ENCODE measurements at regions not wholly inside any gene's neighbourhood (a gene's known extent, or its start where the extent isn't known, plus 50 kb on each side); places are given as distances from the start of the nearest gene placed in this dataset.

DNA sequence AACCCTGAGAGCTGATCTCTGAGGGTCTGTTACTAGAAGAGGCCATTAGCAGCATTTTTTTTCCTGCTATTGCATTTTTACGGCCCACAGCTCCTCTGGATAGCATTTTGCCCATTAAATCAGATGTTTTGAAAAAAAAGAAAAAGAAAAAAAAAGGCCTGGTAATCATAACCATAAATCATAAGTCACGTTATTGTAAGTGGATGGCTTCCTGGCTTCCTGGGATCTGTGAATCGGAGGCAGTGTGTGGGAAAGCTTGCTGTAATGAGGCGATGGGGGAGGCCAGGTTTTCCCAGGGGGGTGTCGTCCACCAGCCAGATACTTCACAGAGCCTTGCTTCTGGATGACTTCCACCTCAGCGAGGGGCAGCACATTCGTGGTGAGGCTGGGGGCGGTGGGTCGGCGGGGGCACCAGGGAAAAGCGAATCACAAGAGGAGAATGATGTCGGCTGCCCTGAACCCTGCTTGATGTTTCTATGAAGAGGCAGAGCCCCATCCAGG, 106.5 kb upstream of the SYT13 start:
- Histone ChIP-seq H3K27ac (ENCODE audit: insufficient read depth, low read length) (no peak overlapping the region), H3K18ac (ENCODE audit: low read depth, low read length) (no peak overlapping the region), H2BK5ac (ENCODE audit: low read depth, low read length, poor library complexity, severe bottlenecking) (no peak overlapping the region), H2BK120ac (ENCODE audit: low read depth, low read length) (no peak overlapping the region), H2BK15ac (ENCODE audit: low read depth, low read length) (no peak overlapping the region), H3K4me3 (ENCODE audit: insufficient read depth, low read depth, low read length) (no peak overlapping the region), H4K20me1 (ENCODE audit: insufficient read depth, low read length) (no peaks in the 10 kb centered on the region), H3K56ac (ENCODE audit: extremely low read depth, insufficient read depth, low read length) (no peak overlapping the region), H3K9me3 (ENCODE audit: control insufficient read depth, insufficient read depth, low read length) (no peaks in the 10 kb centered on the region), H3K27me3 (ENCODE audit: control insufficient read depth, insufficient read depth, low read length) (peaks cover 12% of the 10 kb centered on the region), H2AFZ (replicated peaks; ENCODE audit: low read length, poor library complexity) (no peak overlapping the region), H3K23ac (ENCODE audit: low read depth, low read length) (no peak overlapping the region), H4K5ac (ENCODE audit: low read depth, low read length) (no peak overlapping the region), H4K91ac (ENCODE audit: insufficient read depth, low read depth, low read length) (no peak overlapping the region), H3K9me1 (ENCODE audit: insufficient read depth, low read length) (no peaks in the 10 kb centered on the region), H3K79me1 (ENCODE audit: low read depth in 1 of 2, low read length in 2 of 2) (no peaks in the 10 kb centered on the region), H3K4me2 (ENCODE audit: low read depth, low read length) (no peak overlapping the region), H3K4me1 (ENCODE audit: control insufficient read depth, insufficient read depth, low read length) (no peaks in the 10 kb centered on the region), H2AK5ac (ENCODE audit: low read depth, low read length) (no peak overlapping the region), H3K9ac (ENCODE audit: low read depth, low read length) (no peak overlapping the region), H2BK20ac (ENCODE audit: low read depth, low read length) (no peak overlapping the region), H4K8ac (ENCODE audit: low read depth in 2 of 2, low read length in 2 of 2) (no peak overlapping the region), H3K14ac (replicated peaks; ENCODE audit: low read depth, low read length) (no peak overlapping the region), H2AK9ac (replicated peaks; ENCODE audit: low read depth, low read length, poor library complexity) (no peak overlapping the region), H3K36me3 (ENCODE audit: control insufficient read depth, insufficient read depth, low read length) (no peaks in the 10 kb centered on the region), H3K4ac (ENCODE audit: low read depth, low read length) (no peak overlapping the region)
- 8% methylated on average over 2 of the region's 12 CpGs; no CpG with 5 or more reads in 1 of the 2 experiments for WGBS, 2 experiments (ENCODE audit: extremely low coverage in 2 of 2, insufficient read length in 1 of 2)
- ChIA-PET CTCF (no interaction called here), POLR2A (ENCODE audit: unreplicated experiment) (interaction anchor here (0.7 kb wide), 1 partner anchor 267 kb away, joined by 5 read pairs; no protein-coding TSS in a partner anchor)
- TF ChIP-seq MAZ (IDR thresholded peaks at IDR 0.05; ENCODE audit: borderline replicate concordance, low read depth, low read length) (no peak), MAFK (IDR thresholded peaks at IDR 0.05; ENCODE audit: low read depth, low read length) (no peak), MXI1 (IDR thresholded peaks at IDR 0.05; ENCODE audit: borderline replicate concordance, low read depth, low read length) (no peak), RFX5 (IDR thresholded peaks at IDR 0.05; ENCODE audit: low read depth, low read length) (no peak), FOS (IDR thresholded peaks at IDR 0.05; ENCODE audit: low read depth, low read length) (no peak), CEBPB (IDR thresholded peaks at IDR 0.05; ENCODE audit: low read depth, low read length) (no peak), BHLHE40 (IDR thresholded peaks at IDR 0.05; ENCODE audit: low read depth, low read length) (no peak), POLR2A (IDR thresholded peaks at IDR 0.05; ENCODE audit: low read depth, low read length) (no peak), RAD21 (IDR thresholded peaks at IDR 0.05; ENCODE audit: low read length) (no peak), SMC3 (IDR thresholded peaks at IDR 0.05; ENCODE audit: low read depth, low read length) (no peak), NFE2L2 (IDR thresholded peaks at IDR 0.05; ENCODE audit: low read depth, low read length) (no peak), RCOR1 (IDR thresholded peaks at IDR 0.05; ENCODE audit: insufficient replicate concordance, low read length) (no peak), CHD1 (IDR thresholded peaks at IDR 0.05; ENCODE audit: low read depth, low read length) (no peak)
- TF ChIP-seq, protein P1, sequence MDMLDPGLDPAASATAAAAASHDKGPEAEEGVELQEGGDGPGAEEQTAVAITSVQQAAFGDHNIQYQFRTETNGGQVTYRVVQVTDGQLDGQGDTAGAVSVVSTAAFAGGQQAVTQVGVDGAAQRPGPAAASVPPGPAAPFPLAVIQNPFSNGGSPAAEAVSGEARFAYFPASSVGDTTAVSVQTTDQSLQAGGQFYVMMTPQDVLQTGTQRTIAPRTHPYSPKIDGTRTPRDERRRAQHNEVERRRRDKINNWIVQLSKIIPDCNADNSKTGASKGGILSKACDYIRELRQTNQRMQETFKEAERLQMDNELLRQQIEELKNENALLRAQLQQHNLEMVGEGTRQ (IDR thresholded peaks at IDR 0.05; ENCODE audit: low read depth, low read length): no peak
- TF ChIP-seq, protein P2, sequence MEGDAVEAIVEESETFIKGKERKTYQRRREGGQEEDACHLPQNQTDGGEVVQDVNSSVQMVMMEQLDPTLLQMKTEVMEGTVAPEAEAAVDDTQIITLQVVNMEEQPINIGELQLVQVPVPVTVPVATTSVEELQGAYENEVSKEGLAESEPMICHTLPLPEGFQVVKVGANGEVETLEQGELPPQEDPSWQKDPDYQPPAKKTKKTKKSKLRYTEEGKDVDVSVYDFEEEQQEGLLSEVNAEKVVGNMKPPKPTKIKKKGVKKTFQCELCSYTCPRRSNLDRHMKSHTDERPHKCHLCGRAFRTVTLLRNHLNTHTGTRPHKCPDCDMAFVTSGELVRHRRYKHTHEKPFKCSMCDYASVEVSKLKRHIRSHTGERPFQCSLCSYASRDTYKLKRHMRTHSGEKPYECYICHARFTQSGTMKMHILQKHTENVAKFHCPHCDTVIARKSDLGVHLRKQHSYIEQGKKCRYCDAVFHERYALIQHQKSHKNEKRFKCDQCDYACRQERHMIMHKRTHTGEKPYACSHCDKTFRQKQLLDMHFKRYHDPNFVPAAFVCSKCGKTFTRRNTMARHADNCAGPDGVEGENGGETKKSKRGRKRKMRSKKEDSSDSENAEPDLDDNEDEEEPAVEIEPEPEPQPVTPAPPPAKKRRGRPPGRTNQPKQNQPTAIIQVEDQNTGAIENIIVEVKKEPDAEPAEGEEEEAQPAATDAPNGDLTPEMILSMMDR (conservative IDR thresholded peaks at IDR 0.05; ENCODE audit: low read depth, low read length): no peak
- DNase-seq (no peak), ATAC-seq (ENCODE audit: low read depth) (no peak)
- in situ Hi-C loops (cut with MboI; ENCODE audit: low sequenced_read_pairs): no loop called here
- intact Hi-C loops (cut with micrococcal nuclease): no loop called here
- no TSS peak for BruUV-seq (replicated peaks)
- dilution Hi-C loops (cut with HindIII; ENCODE audit: low sequenced_read_pairs, unreplicated experiment): no loop called here

All from IMR-90 (cell line).